CD4-positive, alpha-beta T cell (primary cell): ENCODE measurements at regions not wholly inside any gene's neighbourhood (a gene's known extent, or its start where the extent isn't known, plus 50 kb on each side); places are given as distances from the start of the nearest gene placed in this dataset.

Source experiments
- ATAC-seq: fragments of 200-7000 bp; cut with Tn5 transposase; one replicate; pipeline ENCODE4 v1.10.0; 2022; ENCODE audit warnings: mild to moderate bottlenecking; ENCODE audit not compliant: poor library complexity
- CTCF ChIA-PET: fragments of 350-600 bp; sonication (Branson Sonifier 250); formaldehyde crosslinking; loops from one replicate; lab custom pipeline; 2021; ENCODE audit warnings: antibody characterized with exemption, inconsistent platforms; lab: Charles Lee
- POLR2A ChIA-PET: fragments of 350-600 bp; sonication (Branson Sonifier 250); formaldehyde crosslinking; loops from one replicate; lab custom pipeline; 2021; ENCODE audit warnings: antibody characterized with exemption, inconsistent platforms; lab: Charles Lee
- DNase-seq, 14 experiments: peaks; one replicate each; pipeline ENCODE4 v3.0.0-alpha.2; 2013 to 2020; ENCODE audit warnings: mixed read lengths in 2 of 14
- H3K27ac ChIP-seq, 2 donors: one replicate each; pipeline versions ENCODE4 v1.5.1 to v1.7.0; 2013; ENCODE audit warnings: low read length in 2 of 2, low read depth in 1 of 2, mild to moderate bottlenecking in 1 of 2
- H3K27me3 ChIP-seq, 2 experiments: 1 replicate in 1 of 2; 2 replicates in 1 of 2; pipeline versions ENCODE4 v1.6.1 to v1.7.0; 2013; ENCODE audit warnings: low read length in 2 of 2, control low read depth in 1 of 2, mild to moderate bottlenecking in 1 of 2, moderate library complexity in 1 of 2; ENCODE audit not compliant: insufficient read depth in 2 of 2, control insufficient read depth in 1 of 2
- H3K36me3 ChIP-seq: one replicate; pipeline ENCODE4 v1.6.1; 2013; ENCODE audit warnings: low read length, control low read depth; ENCODE audit not compliant: insufficient read depth
- H3K4me1 ChIP-seq: one replicate; pipeline ENCODE4 v1.6.1; 2013; ENCODE audit warnings: low read length, control low read depth; ENCODE audit not compliant: insufficient read depth
- H3K4me3 ChIP-seq: one replicate; pipeline ENCODE4 v1.5.1; 2013; ENCODE audit warnings: mild to moderate bottlenecking, low read length, moderate library complexity
- H3K9me3 ChIP-seq, 2 experiments: 1 replicate in 1 of 2; 2 replicates in 1 of 2; pipeline versions ENCODE4 v1.6.1 to v1.7.0; 2013; ENCODE audit warnings: low read length in 2 of 2, mild to moderate bottlenecking in 2 of 2, control low read depth in 1 of 2, moderate library complexity in 1 of 2; ENCODE audit not compliant: control insufficient read depth in 1 of 2, insufficient read depth in 1 of 2
- H3K27ac Mint-ChIP-seq: one replicate; pipeline ENCODE4 v1.8.0; 2020; ENCODE audit warnings: mixed read lengths
- H3K27me3 Mint-ChIP-seq: one replicate; pipeline ENCODE4 v1.8.0; 2021; ENCODE audit warnings: mixed read lengths
- H3K36me3 Mint-ChIP-seq: one replicate; pipeline ENCODE4 v1.8.0; 2021; ENCODE audit warnings: low read depth, mixed read lengths
- H3K4me1 Mint-ChIP-seq: one replicate; pipeline ENCODE4 v1.8.0; 2021; ENCODE audit warnings: low read depth, mixed read lengths
- H3K4me3 Mint-ChIP-seq: one replicate; pipeline ENCODE4 v1.8.0; 2020; ENCODE audit warnings: mild to moderate bottlenecking, mixed read lengths
- H3K9me3 Mint-ChIP-seq: one replicate; pipeline ENCODE4 v1.8.0; 2020; ENCODE audit warnings: mixed read lengths
- intact Hi-C, 2 experiments: fragments of 100-400 bp; cut with DNase I in 1 of 2; cut with micrococcal nuclease in 1 of 2; formaldehyde crosslinking; loops; one replicate each; pipeline versions ENCODE4 v1.15.1 to v1.9.0; 2023 to 2025; cut with DNase I, micrococcal nuclease
- TF ChIP-seq, protein P1 (sequence below): fragments of 200-600 bp; IDR thresholded peaks from one replicate; pipeline ENCODE4 v1.8.0; 2022; ENCODE audit warnings: antibody characterized with exemption, mild to moderate bottlenecking

DNA sequence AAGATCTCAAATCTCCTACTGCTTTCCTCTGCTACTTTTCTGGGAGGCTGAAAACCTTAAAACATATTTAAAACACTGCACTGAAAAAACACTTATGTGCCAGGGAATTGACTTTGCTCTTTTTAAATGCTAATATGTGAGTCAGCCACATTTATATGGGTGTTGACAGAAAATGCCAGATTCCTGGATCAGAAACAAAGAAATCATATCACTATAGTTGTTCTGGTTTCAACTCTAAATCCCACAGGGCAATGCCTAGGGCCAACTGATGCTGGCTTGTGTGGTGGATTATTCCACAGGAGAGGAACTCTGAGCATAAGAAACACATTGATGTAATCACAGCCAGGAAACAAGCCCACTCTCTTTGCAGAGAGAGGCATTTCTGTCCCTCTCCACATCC is 1439.0 kb upstream of the SPRY2 start:
- no peaks in the 10 kb centered on the region for H3K36me3 Mint-ChIP-seq
- TF ChIP-seq, protein P1, sequence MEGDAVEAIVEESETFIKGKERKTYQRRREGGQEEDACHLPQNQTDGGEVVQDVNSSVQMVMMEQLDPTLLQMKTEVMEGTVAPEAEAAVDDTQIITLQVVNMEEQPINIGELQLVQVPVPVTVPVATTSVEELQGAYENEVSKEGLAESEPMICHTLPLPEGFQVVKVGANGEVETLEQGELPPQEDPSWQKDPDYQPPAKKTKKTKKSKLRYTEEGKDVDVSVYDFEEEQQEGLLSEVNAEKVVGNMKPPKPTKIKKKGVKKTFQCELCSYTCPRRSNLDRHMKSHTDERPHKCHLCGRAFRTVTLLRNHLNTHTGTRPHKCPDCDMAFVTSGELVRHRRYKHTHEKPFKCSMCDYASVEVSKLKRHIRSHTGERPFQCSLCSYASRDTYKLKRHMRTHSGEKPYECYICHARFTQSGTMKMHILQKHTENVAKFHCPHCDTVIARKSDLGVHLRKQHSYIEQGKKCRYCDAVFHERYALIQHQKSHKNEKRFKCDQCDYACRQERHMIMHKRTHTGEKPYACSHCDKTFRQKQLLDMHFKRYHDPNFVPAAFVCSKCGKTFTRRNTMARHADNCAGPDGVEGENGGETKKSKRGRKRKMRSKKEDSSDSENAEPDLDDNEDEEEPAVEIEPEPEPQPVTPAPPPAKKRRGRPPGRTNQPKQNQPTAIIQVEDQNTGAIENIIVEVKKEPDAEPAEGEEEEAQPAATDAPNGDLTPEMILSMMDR: no peak
- peaks cover 12% of the 10 kb centered on the region for H3K9me3 Mint-ChIP-seq
- ATAC-seq (no peak), DNase-seq (no peak)
- H3K27ac Mint-ChIP-seq: no peak overlapping the region
- no peaks in the 10 kb centered on the region for H3K9me3 ChIP-seq
- no peaks in the 10 kb centered on the region for H3K4me1 Mint-ChIP-seq
- no peaks in the 10 kb centered on the region for H3K4me1 ChIP-seq
- H3K36me3 ChIP-seq: no peaks in the 10 kb centered on the region
- ChIA-PET POLR2A (no interaction called here), CTCF (no interaction called here)
- H3K27me3 Mint-ChIP-seq: no peaks in the 10 kb centered on the region
- intact Hi-C loops: no loop called here
- H3K4me3 ChIP-seq: no peak overlapping the region
- H3K27ac ChIP-seq: no peak overlapping the region
- no peak overlapping the region for H3K4me3 Mint-ChIP-seq
- no peaks in the 10 kb centered on the region for H3K27me3 ChIP-seq

DNA sequence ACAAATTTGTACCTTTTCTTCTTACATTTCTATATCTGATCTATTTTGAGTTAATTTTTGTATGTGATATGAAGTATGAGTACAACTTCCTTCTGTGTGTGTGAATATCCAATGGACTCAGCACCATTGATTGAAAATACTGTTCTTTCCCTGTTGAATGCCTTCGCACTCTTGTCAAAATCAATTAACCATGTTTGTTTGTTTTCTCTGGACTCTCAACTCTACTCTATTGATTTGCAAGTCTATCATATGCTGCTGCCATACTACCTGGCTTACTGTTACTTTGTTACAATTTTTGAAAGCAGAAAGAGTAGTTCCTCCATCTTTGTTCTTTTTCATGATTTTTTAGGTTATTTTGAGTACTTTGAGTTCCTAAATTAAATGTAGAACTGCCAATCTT is 1437.4 kb upstream of the SPRY2 start:
- Mint-ChIP-seq H3K36me3 (no peaks in the 10 kb centered on the region), H3K9me3 (peaks cover 16% of the 10 kb centered on the region), H3K4me3 (no peak overlapping the region), H3K27ac (no peak overlapping the region), H3K4me1 (no peaks in the 10 kb centered on the region), H3K27me3 (no peaks in the 10 kb centered on the region)
- H3K27ac ChIP-seq: no peak overlapping the region
- POLR2A ChIA-PET: no interaction called here
- TF ChIP-seq, protein P1: no peak
- CTCF ChIA-PET: no interaction called here
- no peaks in the 10 kb centered on the region for H3K36me3 ChIP-seq
- ATAC-seq: no peak
- H3K9me3 ChIP-seq: no peaks in the 10 kb centered on the region
- no peaks in the 10 kb centered on the region for H3K4me1 ChIP-seq
- intact Hi-C loops: no loop called here
- no peaks in the 10 kb centered on the region for H3K27me3 ChIP-seq
- DNase-seq: no peak
- H3K4me3 ChIP-seq: no peak overlapping the region

DNA sequence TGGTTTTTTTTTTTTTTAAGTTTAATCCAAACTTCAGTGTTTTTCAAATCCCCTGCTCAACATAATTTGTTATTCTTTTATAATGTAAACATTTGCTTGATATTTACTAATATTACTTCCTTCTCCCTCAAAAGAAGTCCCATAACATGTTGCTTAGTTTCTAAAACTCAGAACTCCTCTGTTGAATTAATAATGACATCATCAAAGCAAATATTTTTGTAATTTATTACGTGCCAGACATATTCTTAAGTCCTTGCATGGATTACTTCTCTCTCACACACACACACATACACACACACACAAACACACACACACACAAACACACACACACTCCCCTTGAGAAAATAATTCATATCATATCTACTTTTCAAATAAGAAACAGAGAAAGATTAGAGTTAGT is 1432.3 kb upstream of the SPRY2 start:
- Histone ChIP-seq H3K4me1 (no peaks in the 10 kb centered on the region), H3K4me3 (no peak overlapping the region), H3K36me3 (no peaks in the 10 kb centered on the region), H3K27ac (no peak overlapping the region), H3K27me3 (no peaks in the 10 kb centered on the region), H3K9me3 (no peaks in the 10 kb centered on the region)
- TF ChIP-seq, protein P1: no peak
- Mint-ChIP-seq H3K27ac (no peak overlapping the region), H3K36me3 (no peaks in the 10 kb centered on the region), H3K9me3 (peaks cover 15% of the 10 kb centered on the region), H3K27me3 (no peaks in the 10 kb centered on the region), H3K4me1 (no peaks in the 10 kb centered on the region), H3K4me3 (no peak overlapping the region)
- CTCF ChIA-PET: interaction anchor here (0.7 kb wide), 1 partner anchor 9 kb away, joined by 3 read pairs; no protein-coding TSS in a partner anchor
- intact Hi-C loops: no loop called here
- no peak for ATAC-seq
- no peak for DNase-seq
- POLR2A ChIA-PET: no interaction called here
